ENCODE measurements at regions not wholly inside any gene's neighbourhood (a gene's known extent, or its start where the extent isn't known, plus 50 kb on each side); places are given as distances from the start of the nearest gene placed in this dataset.

- TF ChIP-seq EZH2phosphoT487 (IDR thresholded peaks at IDR 0.05) (no peak), EZH2 (IDR thresholded peaks at IDR 0.05) (no peak)
- TF ChIP-seq, protein P1, sequence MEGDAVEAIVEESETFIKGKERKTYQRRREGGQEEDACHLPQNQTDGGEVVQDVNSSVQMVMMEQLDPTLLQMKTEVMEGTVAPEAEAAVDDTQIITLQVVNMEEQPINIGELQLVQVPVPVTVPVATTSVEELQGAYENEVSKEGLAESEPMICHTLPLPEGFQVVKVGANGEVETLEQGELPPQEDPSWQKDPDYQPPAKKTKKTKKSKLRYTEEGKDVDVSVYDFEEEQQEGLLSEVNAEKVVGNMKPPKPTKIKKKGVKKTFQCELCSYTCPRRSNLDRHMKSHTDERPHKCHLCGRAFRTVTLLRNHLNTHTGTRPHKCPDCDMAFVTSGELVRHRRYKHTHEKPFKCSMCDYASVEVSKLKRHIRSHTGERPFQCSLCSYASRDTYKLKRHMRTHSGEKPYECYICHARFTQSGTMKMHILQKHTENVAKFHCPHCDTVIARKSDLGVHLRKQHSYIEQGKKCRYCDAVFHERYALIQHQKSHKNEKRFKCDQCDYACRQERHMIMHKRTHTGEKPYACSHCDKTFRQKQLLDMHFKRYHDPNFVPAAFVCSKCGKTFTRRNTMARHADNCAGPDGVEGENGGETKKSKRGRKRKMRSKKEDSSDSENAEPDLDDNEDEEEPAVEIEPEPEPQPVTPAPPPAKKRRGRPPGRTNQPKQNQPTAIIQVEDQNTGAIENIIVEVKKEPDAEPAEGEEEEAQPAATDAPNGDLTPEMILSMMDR (IDR thresholded peaks at IDR 0.05): no peak
Measured at GRCh38 chr7:109179601-109180000, 609.9 kb downstream of the DNAJB9 start.

All from neural progenitor cell (in vitro differentiated cells).